Keratinocyte (primary cell): ENCODE measurements at regions not wholly inside any gene's neighbourhood (a gene's known extent, or its start where the extent isn't known, plus 50 kb on each side); places are given as distances from the start of the nearest gene placed in this dataset.

Experiments used
- DNase-seq: peaks from one replicate; pipeline ENCODE4 v3.0.0-alpha.2; 2011; ENCODE audit warnings: low read depth, missing footprints, low spot score
- FAIRE-seq: peaks from 2 replicates; lab custom pipeline; 2011; peaks lifted over from hg19 to GRCh38; lab: Jason Lieb, UNC
- H2AFZ ChIP-seq: 2 replicates; pipeline ENCODE4 v1.6.0; 2012; ENCODE audit warnings: low read length, control low read depth, inconsistent platforms; ENCODE audit not compliant: control insufficient read depth
- H3K27ac ChIP-seq: 2 replicates; pipeline ENCODE4 v1.5.1; 2011; ENCODE audit warnings: low read length; ENCODE audit not compliant: control insufficient read depth, insufficient read depth
- H3K27me3 ChIP-seq: 3 replicates; pipeline ENCODE4 v1.6.0; 2011; ENCODE audit warnings: low read length; ENCODE audit not compliant: control insufficient read depth, insufficient read depth; ENCODE audit errors: extremely low read depth
- H3K36me3 ChIP-seq, 2 experiments: 2 replicates in 1 of 2; 3 replicates in 1 of 2; pipeline ENCODE4 v1.5.1; 2011; ENCODE audit warnings: low read length in 2 of 2, mild to moderate bottlenecking in 1 of 2; ENCODE audit not compliant: control insufficient read depth in 2 of 2, insufficient read depth in 2 of 2; ENCODE audit errors: extremely low read depth in 1 of 2
- H3K4me1 ChIP-seq: 3 replicates; pipeline ENCODE4 v1.5.1; 2011; ENCODE audit warnings: low read length; ENCODE audit not compliant: control insufficient read depth, insufficient read depth; ENCODE audit errors: extremely low read depth
- H3K4me2 ChIP-seq: 3 replicates; pipeline ENCODE4 v1.6.0; 2011; ENCODE audit warnings: low read depth, low read length; ENCODE audit not compliant: control insufficient read depth, insufficient read depth; ENCODE audit errors: extremely low read depth
- H3K4me3 ChIP-seq, 3 experiments: fragments of 200-600 bp in 1 of 3; sonication (generic) in 1 of 3; 2 replicates in 2 of 3; 3 replicates in 1 of 3; pipeline ENCODE4 v1.5.1; 2011 to 2016; ENCODE audit warnings: low read length in 3 of 3, mild to moderate bottlenecking in 3 of 3, control low read depth in 2 of 3, inconsistent platforms in 1 of 3, low read depth in 1 of 3, mixed read lengths in 1 of 3, mixed run types in 1 of 3, moderate library complexity in 1 of 3; ENCODE audit not compliant: control insufficient read depth in 2 of 3, insufficient read depth in 2 of 3; ENCODE audit errors: extremely low read depth in 1 of 3
- H3K79me2 ChIP-seq: 2 replicates; pipeline ENCODE4 v1.6.0; 2012; ENCODE audit warnings: low read length; ENCODE audit not compliant: control insufficient read depth, insufficient read depth
- H3K9ac ChIP-seq: 3 replicates; pipeline ENCODE4 v1.6.0; 2011; ENCODE audit warnings: low read length; ENCODE audit not compliant: control insufficient read depth, insufficient read depth; ENCODE audit errors: extremely low read depth
- H3K9me1 ChIP-seq: 3 replicates; pipeline ENCODE4 v1.6.0; 2011; ENCODE audit warnings: low read length; ENCODE audit not compliant: control insufficient read depth, insufficient read depth; ENCODE audit errors: extremely low read depth
- H3K9me3 ChIP-seq: 2 replicates; pipeline ENCODE4 v1.5.1; 2012; ENCODE audit warnings: low read depth, low read length; ENCODE audit not compliant: control insufficient read depth
- H4K20me1 ChIP-seq: 3 replicates; pipeline ENCODE4 v1.6.0; 2011; ENCODE audit warnings: low read length; ENCODE audit not compliant: control insufficient read depth, insufficient read depth; ENCODE audit errors: extremely low read depth
- EZH2 ChIP-seq: IDR thresholded peaks from one replicate; pipeline ENCODE4 v1.6.1; 2012; ENCODE audit warnings: inconsistent platforms, mild to moderate bottlenecking, low read length, moderate library complexity
- dilution Hi-C: fragments of 300-500 bp; cut with MboI; formaldehyde crosslinking; loops from one replicate; pipeline ENCODE4 v1.7.0; 2020; ENCODE audit warnings: low sequenced_read_pairs; ENCODE audit not compliant: extremely low pct_ligation_motif_present
- TF ChIP-seq, protein P1 (sequence below), 3 experiments: IDR thresholded peaks in 1 of 3; conservative IDR thresholded peaks in 1 of 3; optimal IDR thresholded peaks in 1 of 3; 2 replicates in 2 of 3; 3 replicates in 1 of 3; pipeline versions ENCODE3 to v1.5.1; 2011; ENCODE audit warnings: low read length in 3 of 3, mild to moderate bottlenecking in 3 of 3, moderate library complexity in 2 of 3, control low read depth in 1 of 3, inconsistent platforms in 1 of 3; ENCODE audit not compliant: insufficient read depth in 2 of 3; ENCODE audit errors: extremely low read depth in 1 of 3

DNA sequence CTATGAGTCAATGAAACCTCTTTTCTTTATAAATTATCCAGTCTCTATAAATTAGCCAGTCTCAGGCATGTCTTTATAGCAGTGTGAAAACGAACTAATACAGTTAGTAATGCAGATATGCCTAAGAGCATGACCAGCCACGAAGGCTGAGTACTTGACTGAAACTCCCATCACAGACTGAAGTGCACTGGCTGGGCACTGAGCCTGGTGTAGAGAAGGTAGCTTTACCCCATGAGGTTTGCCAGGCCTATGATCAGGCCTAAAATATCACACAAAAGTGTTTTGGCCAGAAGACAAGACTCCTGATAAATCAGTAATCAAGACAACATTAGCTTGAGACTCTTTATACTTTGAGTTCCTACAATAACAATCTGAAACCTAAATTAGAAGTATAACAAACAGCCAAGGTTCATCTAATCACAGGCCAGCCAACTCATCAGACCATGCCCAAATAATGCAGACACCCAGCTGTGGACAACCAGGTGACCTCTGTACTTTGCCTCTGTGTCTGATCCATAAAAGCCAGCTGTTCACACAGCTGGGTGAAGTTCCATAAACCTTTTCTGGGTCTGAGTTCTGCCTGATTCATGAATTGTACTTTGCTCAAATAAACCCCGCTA is 771.8 kb upstream of the SLITRK1 start:
- Histone ChIP-seq H3K79me2 (no peaks in the 10 kb centered on the region), H3K27me3 (no peaks in the 10 kb centered on the region), H3K4me2 (no peak overlapping the region), H3K36me3 (no peaks in the 10 kb centered on the region), H3K9ac (no peak overlapping the region), H3K4me3 (no peak overlapping the region), H2AFZ (no peak overlapping the region), H4K20me1 (no peaks in the 10 kb centered on the region), H3K27ac (no peak overlapping the region), H3K4me1 (peaks cover 4% of the 10 kb centered on the region), H3K9me3 (no peaks in the 10 kb centered on the region), H3K9me1 (no peaks in the 10 kb centered on the region)
- FAIRE-seq (no peak), DNase-seq (no peak)
- TF ChIP-seq, protein P1, sequence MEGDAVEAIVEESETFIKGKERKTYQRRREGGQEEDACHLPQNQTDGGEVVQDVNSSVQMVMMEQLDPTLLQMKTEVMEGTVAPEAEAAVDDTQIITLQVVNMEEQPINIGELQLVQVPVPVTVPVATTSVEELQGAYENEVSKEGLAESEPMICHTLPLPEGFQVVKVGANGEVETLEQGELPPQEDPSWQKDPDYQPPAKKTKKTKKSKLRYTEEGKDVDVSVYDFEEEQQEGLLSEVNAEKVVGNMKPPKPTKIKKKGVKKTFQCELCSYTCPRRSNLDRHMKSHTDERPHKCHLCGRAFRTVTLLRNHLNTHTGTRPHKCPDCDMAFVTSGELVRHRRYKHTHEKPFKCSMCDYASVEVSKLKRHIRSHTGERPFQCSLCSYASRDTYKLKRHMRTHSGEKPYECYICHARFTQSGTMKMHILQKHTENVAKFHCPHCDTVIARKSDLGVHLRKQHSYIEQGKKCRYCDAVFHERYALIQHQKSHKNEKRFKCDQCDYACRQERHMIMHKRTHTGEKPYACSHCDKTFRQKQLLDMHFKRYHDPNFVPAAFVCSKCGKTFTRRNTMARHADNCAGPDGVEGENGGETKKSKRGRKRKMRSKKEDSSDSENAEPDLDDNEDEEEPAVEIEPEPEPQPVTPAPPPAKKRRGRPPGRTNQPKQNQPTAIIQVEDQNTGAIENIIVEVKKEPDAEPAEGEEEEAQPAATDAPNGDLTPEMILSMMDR (optimal IDR thresholded peaks at IDR 0.05 in 1 of 3, IDR thresholded peaks at IDR 0.05 in 1 of 3, conservative IDR thresholded peaks at IDR 0.05 in 1 of 3; ENCODE audit: extremely low read depth in 1 of 3, insufficient read depth in 2 of 3, low read length in 3 of 3): no peak
- no peak for TF ChIP-seq EZH2
- dilution Hi-C loops: no loop called here

GRCh38 chr13:84651705-84652104 is 769.4 kb upstream of the SLITRK1 start:
- dilution Hi-C loops: no loop called here
- no peak for TF ChIP-seq EZH2
- TF ChIP-seq, protein P1 (optimal IDR thresholded peaks at IDR 0.05 in 1 of 3, IDR thresholded peaks at IDR 0.05 in 1 of 3, conservative IDR thresholded peaks at IDR 0.05 in 1 of 3; ENCODE audit: extremely low read depth in 1 of 3, insufficient read depth in 2 of 3, low read length in 3 of 3): no peak
- H3K9me1 ChIP-seq: no peaks in the 10 kb centered on the region
- H3K27ac ChIP-seq: no peak overlapping the region
- no peaks in the 10 kb centered on the region for H3K36me3 ChIP-seq
- no peak overlapping the region for H3K4me3 ChIP-seq
- H3K9ac ChIP-seq: no peak overlapping the region
- H3K4me1 ChIP-seq: peaks cover 4% of the 10 kb centered on the region
- H4K20me1 ChIP-seq: no peaks in the 10 kb centered on the region
- no peak overlapping the region for H2AFZ ChIP-seq
- H3K4me2 ChIP-seq: no peak overlapping the region
- no peak for FAIRE-seq
- H3K79me2 ChIP-seq: no peaks in the 10 kb centered on the region
- DNase-seq: no peak
- no peaks in the 10 kb centered on the region for H3K27me3 ChIP-seq
- no peaks in the 10 kb centered on the region for H3K9me3 ChIP-seq
